Esophagus muscularis mucosa (tissue), 3 donors: ENCODE measurements at regions not wholly inside any gene's neighbourhood (a gene's known extent, or its start where the extent isn't known, plus 50 kb on each side); places are given as distances from the start of the nearest gene placed in this dataset.

Experiments used
- POLR2A ChIP-seq: fragments of 450-650 bp; IDR thresholded peaks from one replicate; pipeline ENCODE4 v1.6.1; 2017; ENCODE audit warnings: antibody characterized with exemption, moderate library complexity, mild to moderate bottlenecking, low read depth
- TF ChIP-seq, protein P1 (sequence below), 3 experiments: fragments of 200-600 bp in 2 of 3; fragments of 450-650 bp in 1 of 3; sonication (generic) in 2 of 3; IDR thresholded peaks; one replicate each; pipeline ENCODE4 v1.5.1; 2017 to 2019; ENCODE audit warnings: antibody characterized with exemption in 3 of 3, mild to moderate bottlenecking in 2 of 3, moderate library complexity in 1 of 3

- TF ChIP-seq, protein P1, sequence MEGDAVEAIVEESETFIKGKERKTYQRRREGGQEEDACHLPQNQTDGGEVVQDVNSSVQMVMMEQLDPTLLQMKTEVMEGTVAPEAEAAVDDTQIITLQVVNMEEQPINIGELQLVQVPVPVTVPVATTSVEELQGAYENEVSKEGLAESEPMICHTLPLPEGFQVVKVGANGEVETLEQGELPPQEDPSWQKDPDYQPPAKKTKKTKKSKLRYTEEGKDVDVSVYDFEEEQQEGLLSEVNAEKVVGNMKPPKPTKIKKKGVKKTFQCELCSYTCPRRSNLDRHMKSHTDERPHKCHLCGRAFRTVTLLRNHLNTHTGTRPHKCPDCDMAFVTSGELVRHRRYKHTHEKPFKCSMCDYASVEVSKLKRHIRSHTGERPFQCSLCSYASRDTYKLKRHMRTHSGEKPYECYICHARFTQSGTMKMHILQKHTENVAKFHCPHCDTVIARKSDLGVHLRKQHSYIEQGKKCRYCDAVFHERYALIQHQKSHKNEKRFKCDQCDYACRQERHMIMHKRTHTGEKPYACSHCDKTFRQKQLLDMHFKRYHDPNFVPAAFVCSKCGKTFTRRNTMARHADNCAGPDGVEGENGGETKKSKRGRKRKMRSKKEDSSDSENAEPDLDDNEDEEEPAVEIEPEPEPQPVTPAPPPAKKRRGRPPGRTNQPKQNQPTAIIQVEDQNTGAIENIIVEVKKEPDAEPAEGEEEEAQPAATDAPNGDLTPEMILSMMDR (IDR thresholded peaks at IDR 0.05): no peak
- TF ChIP-seq POLR2A: no peak
These were observed 293.1 kb downstream of the RPAP3 start for GRCh38 chr12:47412601-47413236.
